ENCODE measurements at regions not wholly inside any gene's neighbourhood (a gene's known extent, or its start where the extent isn't known, plus 50 kb on each side); places are given as distances from the start of the nearest gene placed in this dataset.
"Not testable (repeated sequence)": the region's sequence is repeated elsewhere in the genome, so short reads cannot be mapped to it uniquely, and the experiment has no call there.

GRCh38 chr13:50130123-50130946 is 115.1 kb downstream of the KCNRG start:
- DNase-seq: peak; percentile 46

- DNase-seq: no peak
Measured at GRCh38 chr13:50131920-50132903, 117.0 kb downstream of the KCNRG start.

- no peak for DNase-seq
Measured at GRCh38 chr13:50132904-50133357, 117.7 kb downstream of the KCNRG start.

GRCh38 chr13:50133358-50133953 is 118.2 kb downstream of the KCNRG start:
- DNase-seq: no peak

- no peak for DNase-seq
Measured at GRCh38 chr13:50136226-50136625, 121.0 kb downstream of the KCNRG start.

GRCh38 chr13:50136678-50137077 is 121.4 kb downstream of the KCNRG start:
- no peak for DNase-seq

- not testable (repeated sequence) for DNase-seq
Measured at GRCh38 chr13:50139435-50139934, 124.2 kb downstream of the KCNRG start.

GRCh38 chr13:50140153-50140552 is 124.9 kb downstream of the KCNRG start:
- DNase-seq: no peak

- no peak for DNase-seq
Measured at GRCh38 chr13:50140581-50141374, 125.5 kb downstream of the KCNRG start.

GRCh38 chr13:50141375-50141975 is 126.2 kb downstream of the KCNRG start:
- DNase-seq: no peak

- DNase-seq: no peak
Measured at GRCh38 chr13:50144246-50145160, 129.3 kb downstream of the KCNRG start.

GRCh38 chr13:50149214-50149613 is 134.0 kb downstream of the KCNRG start:
- no peak for DNase-seq

- no peak for DNase-seq
Measured at GRCh38 chr13:50149932-50150331, 134.7 kb downstream of the KCNRG start.

GRCh38 chr13:50152224-50152623 is 137.0 kb downstream of the KCNRG start:
- DNase-seq: no peak

- no peak for DNase-seq
Measured at GRCh38 chr13:50152655-50153309, 137.5 kb downstream of the KCNRG start.

- no peak for DNase-seq
Measured at GRCh38 chr13:50153401-50153800, 138.2 kb downstream of the KCNRG start.

GRCh38 chr13:50153876-50154275 is 138.6 kb downstream of the KCNRG start:
- DNase-seq: no peak

GRCh38 chr13:50154697-50155096 is 139.5 kb downstream of the KCNRG start:
- DNase-seq: no peak

GRCh38 chr13:50156140-50156539 is 140.9 kb downstream of the KCNRG start:
- peak; percentile 61 for DNase-seq

Measured in fibroblast of skin of abdomen (primary cell).